ENCODE measurements at regions not wholly inside any gene's neighbourhood (a gene's known extent, or its start where the extent isn't known, plus 50 kb on each side); places are given as distances from the start of the nearest gene placed in this dataset.

DNA sequence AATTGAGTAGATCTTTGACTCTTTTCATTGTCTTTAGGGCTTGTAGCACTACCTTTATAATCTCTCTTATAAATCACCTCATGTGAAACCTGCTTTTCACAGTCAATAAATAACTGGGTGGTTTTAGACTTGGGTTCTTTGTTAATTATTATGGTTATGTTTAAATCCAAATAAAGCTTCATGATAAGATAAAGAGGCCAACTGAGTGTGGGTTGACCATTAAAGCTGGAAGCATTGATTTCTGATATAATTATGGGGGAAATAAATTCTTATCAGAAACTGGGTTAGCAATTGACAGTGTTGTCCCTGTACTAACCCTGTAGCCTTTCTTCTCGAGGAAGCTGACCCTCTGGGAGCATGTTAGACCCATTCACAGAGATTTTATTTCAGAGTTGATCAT, 384.7 kb upstream of the LCORL start:
- H3K4me3 ChIP-seq (ENCODE audit: low read depth, low read length): no peak overlapping the region
- no peak for DNase-seq (ENCODE audit: low read depth)
- TF ChIP-seq, protein P1, sequence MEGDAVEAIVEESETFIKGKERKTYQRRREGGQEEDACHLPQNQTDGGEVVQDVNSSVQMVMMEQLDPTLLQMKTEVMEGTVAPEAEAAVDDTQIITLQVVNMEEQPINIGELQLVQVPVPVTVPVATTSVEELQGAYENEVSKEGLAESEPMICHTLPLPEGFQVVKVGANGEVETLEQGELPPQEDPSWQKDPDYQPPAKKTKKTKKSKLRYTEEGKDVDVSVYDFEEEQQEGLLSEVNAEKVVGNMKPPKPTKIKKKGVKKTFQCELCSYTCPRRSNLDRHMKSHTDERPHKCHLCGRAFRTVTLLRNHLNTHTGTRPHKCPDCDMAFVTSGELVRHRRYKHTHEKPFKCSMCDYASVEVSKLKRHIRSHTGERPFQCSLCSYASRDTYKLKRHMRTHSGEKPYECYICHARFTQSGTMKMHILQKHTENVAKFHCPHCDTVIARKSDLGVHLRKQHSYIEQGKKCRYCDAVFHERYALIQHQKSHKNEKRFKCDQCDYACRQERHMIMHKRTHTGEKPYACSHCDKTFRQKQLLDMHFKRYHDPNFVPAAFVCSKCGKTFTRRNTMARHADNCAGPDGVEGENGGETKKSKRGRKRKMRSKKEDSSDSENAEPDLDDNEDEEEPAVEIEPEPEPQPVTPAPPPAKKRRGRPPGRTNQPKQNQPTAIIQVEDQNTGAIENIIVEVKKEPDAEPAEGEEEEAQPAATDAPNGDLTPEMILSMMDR (conservative IDR thresholded peaks at IDR 0.05; ENCODE audit: low read depth, low read length): no peak

DNA sequence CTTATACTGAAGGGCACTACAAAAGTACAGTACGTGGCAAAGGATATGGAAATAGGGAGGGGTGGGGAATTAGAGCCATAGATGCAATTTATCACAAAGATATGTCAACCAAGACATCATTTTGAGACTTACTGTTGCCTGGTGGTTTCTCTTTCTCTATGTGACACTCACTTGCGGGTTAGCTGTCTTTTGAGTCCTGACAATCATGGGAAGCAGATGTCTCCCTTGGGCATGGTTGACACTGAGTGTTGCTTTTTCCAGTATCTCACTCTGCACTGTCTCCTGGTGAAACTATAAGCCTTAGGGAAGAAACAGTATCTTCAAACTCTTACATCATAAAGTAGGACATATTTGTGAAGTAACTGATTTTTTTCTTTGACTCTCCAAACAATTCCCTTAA, 383.5 kb upstream of the LCORL start:
- no peak for DNase-seq (ENCODE audit: low read depth)
- TF ChIP-seq, protein P1 (conservative IDR thresholded peaks at IDR 0.05; ENCODE audit: low read depth, low read length): no peak
- H3K4me3 ChIP-seq (ENCODE audit: low read depth, low read length): no peak overlapping the region

DNA sequence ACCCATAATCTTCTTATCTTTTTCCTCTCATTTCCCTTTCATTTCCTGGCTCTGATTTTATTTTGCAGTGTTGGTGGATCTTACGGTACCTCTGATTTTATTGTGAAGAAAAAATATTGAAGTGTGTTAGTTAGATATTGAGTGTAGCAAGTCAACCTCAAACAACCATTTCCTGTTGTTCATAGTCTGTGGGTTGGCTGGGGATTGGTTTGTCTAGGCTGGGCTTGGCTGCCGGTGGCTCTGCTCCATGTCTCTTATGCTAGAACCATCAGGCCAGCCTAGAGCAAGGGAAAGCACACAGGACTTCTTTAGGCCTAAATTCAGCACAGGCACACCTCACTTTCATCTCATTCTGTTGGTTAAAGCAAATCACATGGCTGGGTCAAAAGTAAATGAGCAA, 383.1 kb upstream of the LCORL start:
- H3K4me3 ChIP-seq (ENCODE audit: low read depth, low read length): no peak overlapping the region
- no peak for DNase-seq (ENCODE audit: low read depth)
- TF ChIP-seq, protein P1 (conservative IDR thresholded peaks at IDR 0.05; ENCODE audit: low read depth, low read length): no peak

DNA sequence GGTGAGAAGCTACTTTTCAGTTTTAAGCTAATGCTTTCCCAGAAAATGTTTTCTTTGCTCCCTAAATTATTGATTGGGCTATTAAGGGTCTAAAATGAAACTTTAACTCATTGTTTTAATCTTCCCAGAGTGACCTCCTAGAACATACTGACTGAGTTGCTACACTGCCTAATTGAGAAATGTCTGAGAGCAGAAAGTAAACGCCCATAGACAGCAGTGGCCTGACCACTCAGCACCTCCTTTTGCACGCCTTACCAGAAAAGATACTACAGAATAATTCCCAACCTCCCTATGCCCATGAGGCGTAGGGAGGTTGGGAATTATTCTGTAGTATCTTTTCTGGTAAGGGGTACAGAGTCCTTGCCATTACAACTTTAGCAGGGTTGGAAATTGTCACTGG, 381.8 kb upstream of the LCORL start:
- TF ChIP-seq, protein P1 (conservative IDR thresholded peaks at IDR 0.05; ENCODE audit: low read depth, low read length): no peak
- no peak overlapping the region for H3K4me3 ChIP-seq (ENCODE audit: low read depth, low read length)
- no peak for DNase-seq (ENCODE audit: low read depth)

DNA sequence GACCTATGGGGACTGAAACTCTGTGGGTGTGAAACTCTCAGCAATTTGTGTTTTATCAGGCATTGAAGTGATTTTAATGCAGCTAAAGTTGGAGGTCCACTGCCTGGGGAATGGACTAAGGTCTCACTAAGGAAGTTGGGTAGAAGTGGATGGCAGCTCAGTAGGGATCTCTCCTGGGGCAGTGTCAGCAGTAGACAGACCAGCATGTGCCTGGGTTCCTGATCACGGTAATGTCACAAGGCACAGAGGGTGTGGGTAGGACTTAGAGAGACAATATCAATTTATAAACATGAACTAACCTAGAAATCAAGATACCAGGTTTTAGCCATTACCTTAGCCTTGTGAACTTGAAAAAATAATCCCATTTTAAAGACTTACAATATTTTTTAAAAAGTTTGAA, 380.3 kb upstream of the LCORL start:
- TF ChIP-seq, protein P1 (conservative IDR thresholded peaks at IDR 0.05; ENCODE audit: low read depth, low read length): no peak
- DNase-seq (ENCODE audit: low read depth): no peak
- no peak overlapping the region for H3K4me3 ChIP-seq (ENCODE audit: low read depth, low read length)

DNA sequence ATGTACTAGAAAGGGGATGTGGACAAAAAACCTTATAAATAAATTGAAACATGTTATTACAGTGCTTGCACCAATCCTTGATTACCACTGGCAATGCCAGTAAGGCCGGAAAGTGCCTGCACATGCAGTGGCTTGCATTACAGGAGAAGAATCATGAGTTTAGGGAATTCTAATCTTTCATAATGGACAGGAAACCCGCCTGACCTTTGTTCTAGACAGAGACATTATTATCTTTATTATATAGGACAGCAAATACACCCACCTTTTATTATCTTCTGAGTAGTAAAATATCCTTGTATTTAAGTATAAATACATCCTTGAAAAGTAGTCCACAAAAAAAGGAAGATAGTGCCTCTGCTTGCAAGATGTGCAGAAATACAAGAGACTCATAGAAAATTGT, 379.9 kb upstream of the LCORL start:
- no peak for DNase-seq (ENCODE audit: low read depth)
- no peak overlapping the region for H3K4me3 ChIP-seq (ENCODE audit: low read depth, low read length)
- TF ChIP-seq, protein P1 (conservative IDR thresholded peaks at IDR 0.05; ENCODE audit: low read depth, low read length): no peak

DNA sequence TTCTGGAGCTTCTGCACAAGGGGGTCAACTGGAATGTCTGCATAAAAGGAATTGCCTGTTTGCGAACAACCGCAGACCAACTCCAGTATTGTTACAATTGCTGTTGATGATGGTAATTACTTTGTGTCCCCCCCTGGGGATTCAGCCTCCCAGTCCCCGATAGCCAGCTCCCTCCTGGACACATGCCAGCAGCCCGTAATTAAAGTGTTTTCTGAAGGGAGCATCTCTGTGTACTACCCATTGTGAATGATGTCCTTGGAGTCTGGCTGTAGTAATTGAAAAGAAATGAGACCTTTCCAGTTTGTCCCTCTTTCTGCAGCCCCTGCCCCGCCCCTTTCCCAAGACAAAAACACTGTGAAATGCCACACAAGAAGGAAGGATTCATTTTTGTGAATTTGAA, 377.1 kb upstream of the LCORL start:
- TF ChIP-seq, protein P1 (conservative IDR thresholded peaks at IDR 0.05; ENCODE audit: low read depth, low read length): no peak
- no peak overlapping the region for H3K4me3 ChIP-seq (ENCODE audit: low read depth, low read length)
- DNase-seq (ENCODE audit: low read depth): no peak
